ENCODE measurements at regions not wholly inside any gene's neighbourhood (a gene's known extent, or its start where the extent isn't known, plus 50 kb on each side); places are given as distances from the start of the nearest gene placed in this dataset.

DNA sequence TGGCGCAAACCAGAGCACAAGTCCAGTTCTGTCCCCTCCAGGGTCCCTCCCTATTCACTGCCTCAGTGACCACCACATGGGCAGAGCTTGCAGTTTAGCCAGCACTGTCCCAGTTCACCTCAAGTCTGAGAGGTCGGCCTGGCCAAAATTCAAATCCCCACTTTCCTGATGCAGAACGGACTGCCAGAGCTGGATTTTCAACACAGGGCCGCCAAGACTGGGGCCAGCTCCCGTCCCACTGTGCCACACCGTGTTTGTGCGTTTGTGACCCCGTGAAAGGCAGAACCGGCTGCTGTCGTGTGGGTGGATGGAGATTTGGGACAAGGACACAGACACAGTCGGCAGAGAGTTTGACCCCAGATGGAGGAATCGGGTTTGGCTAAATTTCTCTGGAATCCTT, 176.7 kb downstream of the URI1 start:
- no peak for DNase-seq (ENCODE audit: low spot score)
- ATAC-seq (ENCODE audit: insufficient number of reproducible peaks, low FRiP score, low read depth): no peak
- TF ChIP-seq, protein P1, sequence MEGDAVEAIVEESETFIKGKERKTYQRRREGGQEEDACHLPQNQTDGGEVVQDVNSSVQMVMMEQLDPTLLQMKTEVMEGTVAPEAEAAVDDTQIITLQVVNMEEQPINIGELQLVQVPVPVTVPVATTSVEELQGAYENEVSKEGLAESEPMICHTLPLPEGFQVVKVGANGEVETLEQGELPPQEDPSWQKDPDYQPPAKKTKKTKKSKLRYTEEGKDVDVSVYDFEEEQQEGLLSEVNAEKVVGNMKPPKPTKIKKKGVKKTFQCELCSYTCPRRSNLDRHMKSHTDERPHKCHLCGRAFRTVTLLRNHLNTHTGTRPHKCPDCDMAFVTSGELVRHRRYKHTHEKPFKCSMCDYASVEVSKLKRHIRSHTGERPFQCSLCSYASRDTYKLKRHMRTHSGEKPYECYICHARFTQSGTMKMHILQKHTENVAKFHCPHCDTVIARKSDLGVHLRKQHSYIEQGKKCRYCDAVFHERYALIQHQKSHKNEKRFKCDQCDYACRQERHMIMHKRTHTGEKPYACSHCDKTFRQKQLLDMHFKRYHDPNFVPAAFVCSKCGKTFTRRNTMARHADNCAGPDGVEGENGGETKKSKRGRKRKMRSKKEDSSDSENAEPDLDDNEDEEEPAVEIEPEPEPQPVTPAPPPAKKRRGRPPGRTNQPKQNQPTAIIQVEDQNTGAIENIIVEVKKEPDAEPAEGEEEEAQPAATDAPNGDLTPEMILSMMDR (IDR thresholded peaks at IDR 0.05): no peak
- H3K36me3 ChIP-seq: no peaks in the 10 kb centered on the region
- H3K4me1 ChIP-seq (ENCODE audit: control insufficient read depth in 1 of 2, low read depth in 2 of 2): no peaks in the 10 kb centered on the region
- H3K4me3 ChIP-seq: no peak overlapping the region
- no peak overlapping the region for H3K27ac ChIP-seq
- H3K9me3 ChIP-seq: no peaks in the 10 kb centered on the region
- H3K27me3 ChIP-seq (replicated peaks; ENCODE audit: insufficient read depth): no peaks in the 10 kb centered on the region

DNA sequence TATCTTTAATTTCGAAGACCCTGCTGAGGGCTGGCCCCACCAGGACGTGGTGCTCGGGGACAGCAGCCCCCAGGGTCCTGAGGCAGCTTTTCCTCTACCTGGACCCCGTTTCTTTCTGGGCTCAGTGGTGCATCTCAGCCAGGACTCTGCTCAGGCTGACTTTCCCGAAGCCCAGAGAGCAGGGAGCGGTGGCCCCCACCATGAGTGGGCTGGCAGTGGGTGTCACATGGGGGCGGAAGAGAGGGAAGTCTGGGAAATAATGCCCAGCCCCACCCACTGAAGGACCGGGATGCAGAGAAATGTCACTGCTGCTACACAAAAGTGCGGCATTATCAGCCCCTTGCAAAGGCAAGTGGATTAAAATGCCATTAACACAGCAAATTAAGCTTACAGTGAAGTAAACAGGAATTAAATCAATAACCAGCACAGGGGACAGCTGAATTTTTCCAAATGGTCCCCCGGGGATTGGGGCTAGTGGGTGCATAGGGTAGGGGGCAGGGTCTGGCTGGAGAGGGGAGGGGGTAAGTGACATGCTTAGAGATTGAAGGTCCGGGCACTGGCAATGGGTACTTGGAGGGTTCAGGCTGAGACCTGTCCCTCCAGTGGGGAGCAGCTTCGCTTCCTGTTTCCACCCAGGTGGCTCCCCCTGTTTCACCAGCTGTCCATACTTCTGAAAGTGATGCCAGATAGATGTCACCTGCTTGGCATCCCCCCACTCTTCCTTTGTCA, 177.3 kb downstream of the URI1 start:
- H3K4me3 ChIP-seq: no peak overlapping the region
- no peak overlapping the region for H3K27ac ChIP-seq
- no peaks in the 10 kb centered on the region for H3K4me1 ChIP-seq (ENCODE audit: control insufficient read depth in 1 of 2, low read depth in 2 of 2)
- H3K9me3 ChIP-seq: no peaks in the 10 kb centered on the region
- H3K36me3 ChIP-seq: no peaks in the 10 kb centered on the region
- TF ChIP-seq, protein P1 (IDR thresholded peaks at IDR 0.05): no peak
- DNase-seq (ENCODE audit: low spot score) (no peak), ATAC-seq (ENCODE audit: insufficient number of reproducible peaks, low FRiP score, low read depth) (no peak)
- no peaks in the 10 kb centered on the region for H3K27me3 ChIP-seq (replicated peaks; ENCODE audit: insufficient read depth)

DNA sequence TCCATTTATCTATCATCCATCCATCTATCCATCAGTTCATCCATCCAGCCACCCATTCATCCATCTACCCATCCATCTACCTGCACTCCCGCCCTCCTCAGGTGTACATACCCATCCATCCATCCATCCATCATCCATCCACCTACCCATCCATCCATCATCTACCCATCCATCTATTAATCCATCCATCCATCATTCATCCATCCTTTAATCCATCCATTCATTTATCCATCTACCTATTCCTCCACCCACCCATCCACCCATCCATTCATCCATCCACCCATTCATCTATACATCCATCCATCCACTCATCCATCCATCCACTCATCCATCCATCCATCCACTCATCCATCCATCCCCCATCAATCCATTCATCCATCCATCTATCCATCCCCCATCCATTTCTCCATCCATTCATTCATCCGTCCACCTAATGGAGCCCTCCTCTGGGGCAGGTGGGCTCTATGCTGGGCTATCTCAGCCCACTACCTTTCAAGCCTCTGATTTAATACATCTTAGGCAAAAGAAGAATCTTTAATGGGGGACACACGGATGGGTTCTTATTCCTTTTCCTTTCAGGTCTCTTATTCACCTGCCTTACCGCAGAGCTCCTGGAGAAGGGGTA, 178.9 kb downstream of the URI1 start:
- H3K4me3 ChIP-seq: no peak overlapping the region
- no peaks in the 10 kb centered on the region for H3K4me1 ChIP-seq (ENCODE audit: control insufficient read depth in 1 of 2, low read depth in 2 of 2)
- no peak for ATAC-seq (ENCODE audit: insufficient number of reproducible peaks, low FRiP score, low read depth)
- H3K27me3 ChIP-seq (replicated peaks; ENCODE audit: insufficient read depth): no peaks in the 10 kb centered on the region
- DNase-seq (ENCODE audit: low spot score): no peak
- H3K36me3 ChIP-seq: no peaks in the 10 kb centered on the region
- no peak overlapping the region for H3K27ac ChIP-seq
- no peaks in the 10 kb centered on the region for H3K9me3 ChIP-seq
- TF ChIP-seq, protein P1 (IDR thresholded peaks at IDR 0.05): no peak

DNA sequence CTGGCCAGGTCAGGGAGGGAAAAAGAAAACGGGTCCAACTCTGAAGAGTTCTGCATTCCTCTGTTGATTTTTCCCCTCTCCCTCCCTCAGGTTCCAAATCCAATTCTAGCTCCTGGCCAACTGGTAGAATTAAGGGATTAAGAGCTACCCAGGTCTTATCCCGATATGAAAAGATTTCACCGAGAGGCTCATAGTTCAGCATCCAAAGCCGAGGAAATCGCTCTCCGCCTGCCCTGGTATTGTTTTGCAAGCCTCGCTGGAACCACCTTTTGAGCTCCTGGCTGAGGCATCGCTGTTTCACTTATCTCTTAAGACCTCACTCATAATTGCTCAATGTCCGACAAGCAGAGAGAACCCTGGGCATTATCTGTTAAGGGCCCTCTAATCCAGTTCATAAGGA, 180.4 kb downstream of the URI1 start:
- Histone ChIP-seq H3K4me1 (ENCODE audit: control insufficient read depth in 1 of 2, low read depth in 2 of 2) (no peaks in the 10 kb centered on the region), H3K9me3 (no peaks in the 10 kb centered on the region), H3K27me3 (replicated peaks; ENCODE audit: insufficient read depth) (no peaks in the 10 kb centered on the region), H3K36me3 (no peaks in the 10 kb centered on the region), H3K4me3 (no peak overlapping the region), H3K27ac (no peak overlapping the region)
- DNase-seq (ENCODE audit: low spot score) (no peak), ATAC-seq (ENCODE audit: insufficient number of reproducible peaks, low FRiP score, low read depth) (no peak)
- TF ChIP-seq, protein P1 (IDR thresholded peaks at IDR 0.05): no peak

DNA sequence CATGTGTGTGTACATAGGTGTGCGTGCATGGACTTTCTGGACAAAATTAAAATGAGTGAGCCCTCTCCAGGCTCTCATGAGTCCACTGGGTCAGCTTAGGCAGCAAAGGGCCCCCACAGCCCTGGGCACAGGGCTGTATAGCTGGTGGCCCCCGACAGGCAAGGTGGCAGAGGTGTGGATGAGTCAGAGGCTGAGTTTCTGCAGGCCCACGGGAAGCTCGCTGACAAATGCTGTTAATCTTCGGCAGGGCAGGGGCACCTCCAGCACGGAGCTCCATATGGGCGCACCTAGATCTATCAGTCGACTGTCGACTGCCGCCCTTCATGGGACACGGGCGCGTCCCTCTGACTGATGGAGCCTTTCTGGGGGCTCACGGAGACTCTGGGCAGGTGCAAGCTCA, 181.1 kb downstream of the URI1 start:
- DNase-seq (ENCODE audit: low spot score) (no peak), ATAC-seq (ENCODE audit: insufficient number of reproducible peaks, low FRiP score, low read depth) (no peak)
- Histone ChIP-seq H3K36me3 (no peaks in the 10 kb centered on the region), H3K27me3 (replicated peaks; ENCODE audit: insufficient read depth) (no peaks in the 10 kb centered on the region), H3K4me1 (ENCODE audit: control insufficient read depth in 1 of 2, low read depth in 2 of 2) (no peaks in the 10 kb centered on the region), H3K4me3 (no peak overlapping the region), H3K27ac (no peak overlapping the region), H3K9me3 (no peaks in the 10 kb centered on the region)
- TF ChIP-seq, protein P1 (IDR thresholded peaks at IDR 0.05): no peak

Measured in thoracic aorta (tissue), 2 donors.